Rectal smooth muscle tissue (tissue), 1 donor: ENCODE measurements at regions not wholly inside any gene's neighbourhood (a gene's known extent, or its start where the extent isn't known, plus 50 kb on each side); places are given as distances from the start of the nearest gene placed in this dataset.

ENCODE experiments used
- H3K27ac ChIP-seq: one replicate; pipeline ENCODE4 v1.7.0; 2013; ENCODE audit warnings: low read depth, low read length, inconsistent platforms
- H3K27me3 ChIP-seq: one replicate; pipeline ENCODE4 v1.7.0; 2013; ENCODE audit warnings: low read length; ENCODE audit not compliant: control insufficient read depth, insufficient read depth
- H3K36me3 ChIP-seq: one replicate; pipeline ENCODE4 v1.7.0; 2013; ENCODE audit warnings: low read length; ENCODE audit not compliant: control insufficient read depth, insufficient read depth
- H3K4me1 ChIP-seq: one replicate; pipeline ENCODE4 v1.7.0; 2013; ENCODE audit warnings: low read length; ENCODE audit not compliant: control insufficient read depth, insufficient read depth
- H3K4me3 ChIP-seq: one replicate; pipeline ENCODE4 v1.7.0; 2013; ENCODE audit warnings: low read length
- H3K9ac ChIP-seq: one replicate; pipeline ENCODE4 v1.7.0; 2013; ENCODE audit warnings: low read length

DNA sequence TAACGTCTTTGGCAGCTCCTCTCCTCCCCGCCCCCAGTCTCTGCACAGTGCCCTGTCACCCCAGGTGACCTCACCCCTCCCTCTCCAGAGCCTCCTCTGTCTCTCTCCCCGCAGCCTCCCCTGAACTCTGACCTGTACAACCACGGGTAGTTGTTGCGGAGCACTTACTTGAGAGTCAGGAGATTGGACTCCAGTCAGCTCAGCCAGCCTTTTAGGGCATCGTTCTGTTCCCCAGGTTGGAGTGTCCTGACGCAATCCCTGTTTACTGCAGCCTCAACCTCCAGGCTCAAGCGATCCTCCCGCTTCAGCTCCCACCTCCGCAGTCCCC, 177.7 kb downstream of the UACA start:
- Histone ChIP-seq H3K4me3 (no peak overlapping the region), H3K27me3 (peaks cover 3% of the 10 kb centered on the region), H3K36me3 (no peaks in the 10 kb centered on the region), H3K9ac (no peak overlapping the region), H3K27ac (no peak overlapping the region), H3K4me1 (no peaks in the 10 kb centered on the region)

DNA sequence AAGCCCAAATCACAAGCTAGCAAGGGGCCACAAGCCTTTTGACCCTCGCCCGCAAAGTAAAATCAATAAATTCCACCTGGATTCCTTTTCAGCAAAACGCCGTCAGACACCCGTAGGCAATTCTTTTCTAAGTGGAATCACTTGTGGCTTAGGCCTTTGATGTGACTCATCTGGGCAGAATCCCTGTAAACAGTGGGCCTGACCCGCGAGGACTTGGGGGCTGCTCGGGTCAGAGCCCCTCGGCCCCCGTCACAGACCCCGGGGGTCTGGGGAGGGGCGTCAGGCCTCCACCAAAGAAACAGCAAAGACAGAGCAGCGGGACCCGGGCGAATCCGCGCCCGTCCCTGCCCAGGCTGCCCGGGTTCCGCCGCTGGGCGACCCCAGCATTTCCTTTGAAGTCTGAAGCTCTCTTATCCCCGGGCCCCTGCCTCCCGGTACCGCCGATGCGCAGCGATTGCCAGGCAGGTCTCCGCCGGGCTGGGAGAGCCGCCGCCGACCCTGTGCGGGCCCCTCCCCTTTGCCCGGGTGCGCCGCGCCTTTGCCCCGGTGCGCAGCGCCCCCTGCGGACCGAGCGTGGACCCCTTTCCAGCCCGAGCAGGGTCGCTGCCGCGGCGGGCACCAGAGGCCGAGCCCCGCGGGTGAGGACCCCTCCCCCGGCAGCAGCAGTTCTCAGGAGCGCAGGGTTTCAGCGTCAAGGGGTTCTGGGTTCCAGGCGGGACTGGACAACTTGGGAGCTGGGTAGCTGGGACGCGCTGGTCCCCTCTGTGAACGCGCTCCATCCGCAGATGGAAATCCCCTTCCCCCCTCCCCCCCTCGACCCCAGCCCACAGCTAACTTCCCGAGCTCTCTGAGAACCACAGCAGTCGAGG, 178.3 kb downstream of the UACA start:
- no peak overlapping the region for H3K27ac ChIP-seq
- no peaks in the 10 kb centered on the region for H3K4me1 ChIP-seq
- H3K27me3 ChIP-seq: peaks cover 3% of the 10 kb centered on the region
- H3K4me3 ChIP-seq: peak overlapping the region; percentile 9
- H3K36me3 ChIP-seq: no peaks in the 10 kb centered on the region
- H3K9ac ChIP-seq: no peak overlapping the region

DNA sequence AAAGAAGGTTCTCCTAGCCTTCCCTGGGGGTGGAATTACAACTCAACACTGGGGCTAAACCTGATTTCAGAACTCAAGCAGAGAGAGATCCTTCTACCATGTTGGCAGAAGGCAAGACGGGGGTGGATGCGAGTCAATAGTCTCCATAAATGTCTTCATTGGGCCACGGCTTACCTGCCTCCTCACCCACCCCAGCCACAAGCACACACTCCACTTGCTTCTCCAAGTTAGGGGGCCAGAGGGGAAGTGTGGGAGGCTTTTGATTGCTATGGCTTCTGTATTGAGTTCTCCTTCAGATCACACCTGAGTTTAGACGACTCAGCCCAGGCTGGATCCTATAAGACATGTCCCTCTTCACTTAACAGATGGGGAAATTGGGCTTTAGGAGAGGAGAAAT, 178.9 kb downstream of the UACA start:
- Histone ChIP-seq H3K4me3 (no peak overlapping the region), H3K36me3 (no peaks in the 10 kb centered on the region), H3K27me3 (peaks cover 3% of the 10 kb centered on the region), H3K27ac (no peak overlapping the region), H3K4me1 (no peaks in the 10 kb centered on the region), H3K9ac (no peak overlapping the region)

DNA sequence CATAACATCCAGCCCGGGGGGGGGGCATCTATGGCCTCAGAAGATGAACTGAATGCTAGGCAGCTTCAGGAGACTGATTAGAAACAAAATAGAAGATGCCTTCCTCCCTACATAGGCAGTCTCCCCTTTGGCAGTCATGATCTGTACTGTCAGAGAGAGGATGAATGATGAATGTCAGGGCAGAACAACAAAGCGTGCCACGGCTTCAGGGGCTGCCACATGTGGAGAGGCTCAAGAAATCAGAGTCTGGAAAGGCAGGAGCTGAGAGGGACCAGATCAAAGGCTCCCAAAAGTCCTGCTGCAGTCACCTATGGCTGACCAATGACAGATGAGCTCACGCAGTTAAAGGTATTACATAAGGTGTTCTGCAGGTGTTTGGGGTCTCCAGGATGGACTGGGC, 180.4 kb downstream of the UACA start:
- no peaks in the 10 kb centered on the region for H3K4me1 ChIP-seq
- H3K36me3 ChIP-seq: no peaks in the 10 kb centered on the region
- H3K9ac ChIP-seq: no peak overlapping the region
- peaks cover 3% of the 10 kb centered on the region for H3K27me3 ChIP-seq
- no peak overlapping the region for H3K4me3 ChIP-seq
- no peak overlapping the region for H3K27ac ChIP-seq

DNA sequence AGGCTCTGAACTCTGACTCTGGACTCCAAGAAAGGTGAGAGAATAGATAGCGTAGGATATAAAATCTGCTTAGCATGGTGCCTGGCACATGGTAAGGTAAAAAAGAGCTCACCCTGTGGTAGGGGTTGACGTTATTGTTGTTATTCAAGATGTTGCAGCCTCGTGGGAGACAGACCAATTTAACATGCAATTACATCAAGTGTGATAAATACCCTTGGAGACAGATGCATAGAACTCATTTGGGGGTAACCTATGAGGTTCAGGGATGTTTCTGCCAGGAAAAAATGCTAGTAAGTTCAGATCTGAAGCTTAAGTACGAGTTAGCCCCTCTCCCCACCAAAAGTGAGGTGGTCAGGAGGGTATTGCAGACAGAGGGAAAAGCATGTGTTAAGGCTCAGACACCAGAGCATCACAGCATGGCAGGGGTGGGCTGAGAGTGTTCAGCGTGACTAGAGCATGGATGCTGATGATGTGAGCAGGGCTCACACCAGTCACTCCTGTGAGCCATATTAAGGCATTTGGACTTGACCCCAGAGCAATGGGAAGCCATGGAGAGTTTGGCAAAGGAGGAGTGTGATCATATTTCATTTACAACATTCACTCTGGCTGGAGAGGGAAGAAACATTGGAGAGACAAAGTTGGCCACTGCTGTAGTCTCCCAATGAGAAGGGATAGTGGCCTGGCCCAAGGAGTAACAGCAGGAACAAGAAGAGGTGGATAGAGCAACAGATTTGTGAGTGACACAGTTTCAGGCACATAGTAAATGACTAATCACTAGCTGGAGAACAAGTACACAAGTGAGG, 181.0 kb downstream of the UACA start:
- Histone ChIP-seq H3K4me1 (no peaks in the 10 kb centered on the region), H3K4me3 (no peak overlapping the region), H3K9ac (no peak overlapping the region), H3K36me3 (no peaks in the 10 kb centered on the region), H3K27ac (no peak overlapping the region), H3K27me3 (peaks cover 3% of the 10 kb centered on the region)

DNA sequence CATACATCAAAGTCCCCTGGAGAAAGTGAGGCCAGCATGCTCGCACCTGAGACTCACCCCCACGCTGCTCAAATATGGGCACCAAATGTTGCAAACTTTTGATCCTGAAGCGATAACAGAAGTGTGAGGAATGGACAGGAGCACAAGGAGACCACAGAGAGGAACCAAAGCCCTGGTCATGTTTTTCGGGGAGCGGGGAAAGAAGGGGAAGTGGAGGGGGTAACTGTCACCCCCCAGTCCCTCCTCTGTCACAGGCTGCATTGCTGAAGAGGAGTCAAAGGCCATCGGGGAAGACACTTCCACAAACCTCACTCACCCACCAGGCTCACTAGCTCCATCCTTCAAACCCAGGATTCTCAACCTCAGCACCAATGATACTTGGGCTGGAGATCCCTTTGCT, 182.4 kb downstream of the UACA start:
- Histone ChIP-seq H3K36me3 (no peaks in the 10 kb centered on the region), H3K27me3 (peaks cover 3% of the 10 kb centered on the region), H3K9ac (no peak overlapping the region), H3K4me1 (no peaks in the 10 kb centered on the region), H3K27ac (no peak overlapping the region), H3K4me3 (no peak overlapping the region)

DNA sequence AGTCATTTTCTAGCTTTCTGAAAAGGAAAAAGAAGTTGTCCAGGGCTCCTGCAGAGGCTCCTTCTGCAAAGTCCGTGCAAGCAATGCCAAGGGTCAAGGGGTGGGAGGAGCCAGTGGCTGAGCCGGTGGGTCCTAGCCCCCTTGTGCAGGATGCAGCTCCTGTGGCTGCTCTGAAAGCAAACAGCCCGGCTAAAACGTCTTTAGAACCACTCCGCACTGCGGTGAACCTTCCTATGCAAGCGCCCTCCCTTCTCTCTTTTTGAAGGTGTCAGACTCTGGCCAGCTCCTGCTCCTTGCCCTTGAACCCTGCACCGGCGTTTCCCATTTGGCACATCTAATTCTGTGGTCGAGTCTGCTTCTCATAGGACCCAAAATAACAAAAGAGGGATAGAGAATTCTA, 183.1 kb downstream of the UACA start:
- no peak overlapping the region for H3K4me3 ChIP-seq
- H3K27me3 ChIP-seq: no peaks in the 10 kb centered on the region
- H3K27ac ChIP-seq: no peak overlapping the region
- no peaks in the 10 kb centered on the region for H3K4me1 ChIP-seq
- H3K9ac ChIP-seq: no peak overlapping the region
- H3K36me3 ChIP-seq: no peaks in the 10 kb centered on the region

DNA sequence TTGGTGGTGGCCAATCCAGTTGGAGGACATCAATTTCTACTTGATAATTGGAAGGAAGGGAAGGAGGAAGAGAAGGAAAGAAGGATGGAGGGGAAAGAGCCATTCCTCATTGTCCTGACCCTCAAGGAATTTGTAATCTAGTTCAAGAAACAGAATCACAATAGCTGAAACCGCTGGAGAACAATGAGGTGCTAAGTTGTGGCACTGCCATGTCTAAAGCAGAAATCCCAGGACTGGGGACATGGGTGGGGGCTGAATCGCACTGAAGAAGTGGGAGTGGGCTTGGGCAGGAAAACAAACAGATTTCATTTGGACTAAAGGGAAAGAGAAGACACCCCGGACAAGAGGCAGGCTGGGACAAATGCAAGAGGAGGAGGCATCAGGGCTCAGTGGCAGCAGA, 183.6 kb downstream of the UACA start:
- Histone ChIP-seq H3K4me1 (no peaks in the 10 kb centered on the region), H3K27ac (no peak overlapping the region), H3K27me3 (no peaks in the 10 kb centered on the region), H3K4me3 (no peak overlapping the region), H3K9ac (no peak overlapping the region), H3K36me3 (no peaks in the 10 kb centered on the region)

DNA sequence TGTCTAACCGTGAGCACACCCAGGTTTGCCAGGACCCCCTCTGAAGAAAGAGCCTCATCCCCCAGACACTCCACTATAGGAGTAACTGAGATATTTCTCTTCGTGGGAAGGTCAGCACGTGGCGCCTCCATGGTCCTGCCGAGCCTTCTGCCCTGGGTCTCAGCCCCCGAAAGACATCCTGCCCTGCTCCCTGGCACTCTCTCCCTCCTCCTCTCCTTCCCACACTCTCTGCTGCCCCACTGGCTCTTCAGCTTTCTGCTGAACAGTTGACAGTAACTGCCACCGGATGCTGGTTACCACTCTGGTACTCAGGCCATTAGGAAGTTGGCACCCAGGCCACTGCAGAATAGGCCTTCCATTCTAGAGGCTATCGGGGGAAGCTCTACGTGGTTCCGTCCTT, 185.2 kb downstream of the UACA start:
- Histone ChIP-seq H3K27ac (no peak overlapping the region), H3K9ac (no peak overlapping the region), H3K4me1 (no peaks in the 10 kb centered on the region), H3K27me3 (no peaks in the 10 kb centered on the region), H3K36me3 (no peaks in the 10 kb centered on the region), H3K4me3 (no peak overlapping the region)

DNA sequence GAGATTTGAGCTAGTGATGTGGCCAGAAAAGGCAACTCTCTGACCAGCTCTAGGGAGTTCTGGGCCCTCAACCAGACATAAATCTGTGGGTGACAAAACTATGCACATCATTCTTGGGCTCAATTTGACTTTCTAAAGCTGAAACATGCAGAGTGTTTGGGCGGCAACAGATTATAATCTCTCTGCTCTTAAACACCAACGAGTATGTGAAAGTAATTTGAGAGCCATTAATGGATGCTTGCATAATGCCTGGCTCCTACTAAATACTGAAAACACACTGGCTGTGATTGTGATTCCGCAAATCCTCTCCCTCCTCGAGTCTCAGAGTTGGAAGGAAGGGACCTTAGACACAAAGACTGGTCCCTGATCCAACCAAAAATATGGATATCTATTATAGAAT, 186.7 kb downstream of the UACA start:
- H3K4me3 ChIP-seq: no peak overlapping the region
- H3K27ac ChIP-seq: no peak overlapping the region
- no peak overlapping the region for H3K9ac ChIP-seq
- H3K4me1 ChIP-seq: no peaks in the 10 kb centered on the region
- H3K36me3 ChIP-seq: no peaks in the 10 kb centered on the region
- H3K27me3 ChIP-seq: no peaks in the 10 kb centered on the region

DNA sequence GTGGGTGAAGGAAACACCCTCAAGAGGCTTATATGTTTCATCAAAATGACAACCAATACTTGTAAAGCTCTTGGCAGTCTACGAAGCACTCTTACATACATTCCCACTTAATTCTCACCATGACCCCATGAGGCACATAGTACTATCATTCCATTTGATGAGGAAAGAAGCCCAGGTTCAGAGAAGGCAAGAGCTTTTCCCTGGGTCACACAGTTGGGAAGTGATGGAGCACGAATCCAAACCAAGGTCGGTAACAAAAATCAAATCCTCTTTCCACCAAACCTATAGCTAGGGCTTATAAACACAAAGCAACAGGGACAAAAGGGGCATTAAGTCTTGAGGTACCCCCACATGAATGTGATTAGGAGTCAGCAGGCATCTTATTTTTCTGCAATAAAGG, 187.1 kb downstream of the UACA start:
- no peaks in the 10 kb centered on the region for H3K36me3 ChIP-seq
- no peak overlapping the region for H3K4me3 ChIP-seq
- H3K9ac ChIP-seq: no peak overlapping the region
- H3K27ac ChIP-seq: no peak overlapping the region
- H3K27me3 ChIP-seq: no peaks in the 10 kb centered on the region
- H3K4me1 ChIP-seq: no peaks in the 10 kb centered on the region

DNA sequence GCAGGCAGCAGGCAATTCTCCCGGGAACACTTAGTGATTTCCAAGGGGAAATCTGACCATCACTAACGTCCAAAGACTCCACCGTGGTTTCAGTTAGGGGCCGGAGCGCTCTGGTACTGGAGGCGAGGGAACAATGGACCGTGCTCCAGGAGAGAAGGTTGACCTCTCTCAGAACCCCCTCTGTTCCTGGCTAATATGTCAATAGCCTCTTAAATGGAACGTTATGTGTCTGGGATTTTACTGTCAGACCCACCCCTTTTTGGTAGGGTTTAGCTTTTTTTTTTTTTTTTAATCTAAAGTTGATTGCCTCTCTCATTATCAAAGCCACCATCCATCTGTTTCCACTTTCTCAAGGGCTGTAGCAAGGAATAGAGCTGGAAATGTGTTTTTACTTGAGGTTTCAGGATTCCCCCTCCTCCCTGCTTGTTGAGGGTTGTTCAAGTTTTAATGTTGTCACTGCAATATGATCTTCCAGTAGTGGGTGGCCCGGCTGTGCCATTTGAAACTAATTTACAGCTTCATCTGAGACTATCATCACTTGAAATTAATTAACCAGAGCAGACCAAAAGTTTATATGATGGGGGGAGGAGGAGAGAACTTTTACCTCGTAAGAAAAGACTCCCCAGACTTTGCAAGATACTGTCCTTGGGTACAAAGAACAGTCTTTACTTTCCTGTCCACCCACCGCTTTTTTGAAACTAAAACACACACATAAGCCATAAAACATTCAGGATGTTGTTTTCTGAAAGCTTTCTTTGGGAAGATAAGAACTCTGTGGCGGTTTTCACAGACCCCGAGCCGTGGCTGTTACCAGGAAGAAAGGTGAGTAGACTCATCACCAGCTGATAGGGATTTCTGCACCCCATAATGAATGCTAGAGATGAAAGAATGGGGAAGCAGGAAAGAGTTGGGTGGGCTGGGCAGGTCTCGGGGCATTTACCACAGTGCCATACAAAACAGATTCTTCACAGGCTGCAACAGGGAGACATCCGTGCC, 187.8 kb downstream of the UACA start:
- Histone ChIP-seq H3K27me3 (no peaks in the 10 kb centered on the region), H3K36me3 (no peaks in the 10 kb centered on the region), H3K9ac (no peak overlapping the region), H3K27ac (no peak overlapping the region), H3K4me1 (no peaks in the 10 kb centered on the region), H3K4me3 (no peak overlapping the region)
